Gastrocnemius medialis (tissue), 4 donors: ENCODE measurements at regions not wholly inside any gene's neighbourhood (a gene's known extent, or its start where the extent isn't known, plus 50 kb on each side); places are given as distances from the start of the nearest gene placed in this dataset.

ENCODE experiments used
- POLR2A ChIP-seq, 2 donors: fragments of 450-650 bp; IDR thresholded peaks; one replicate each; pipeline ENCODE4 v1.6.1; 2017; ENCODE audit warnings: antibody characterized with exemption in 2 of 2, mild to moderate bottlenecking in 2 of 2, moderate library complexity in 2 of 2
- TF ChIP-seq, protein P1 (sequence below), 5 experiments: fragments of 450-650 bp in 3 of 5; fragments of 200-600 bp in 2 of 5; sonication (generic) in 2 of 5; IDR thresholded peaks in 4 of 5; conservative IDR thresholded peaks in 1 of 5; 1 replicate in 4 of 5; 2 replicates in 1 of 5; pipeline ENCODE4 v1.5.1; 2016 to 2019; ENCODE audit warnings: antibody characterized with exemption in 5 of 5, mild to moderate bottlenecking in 3 of 5, moderate library complexity in 3 of 5

DNA sequence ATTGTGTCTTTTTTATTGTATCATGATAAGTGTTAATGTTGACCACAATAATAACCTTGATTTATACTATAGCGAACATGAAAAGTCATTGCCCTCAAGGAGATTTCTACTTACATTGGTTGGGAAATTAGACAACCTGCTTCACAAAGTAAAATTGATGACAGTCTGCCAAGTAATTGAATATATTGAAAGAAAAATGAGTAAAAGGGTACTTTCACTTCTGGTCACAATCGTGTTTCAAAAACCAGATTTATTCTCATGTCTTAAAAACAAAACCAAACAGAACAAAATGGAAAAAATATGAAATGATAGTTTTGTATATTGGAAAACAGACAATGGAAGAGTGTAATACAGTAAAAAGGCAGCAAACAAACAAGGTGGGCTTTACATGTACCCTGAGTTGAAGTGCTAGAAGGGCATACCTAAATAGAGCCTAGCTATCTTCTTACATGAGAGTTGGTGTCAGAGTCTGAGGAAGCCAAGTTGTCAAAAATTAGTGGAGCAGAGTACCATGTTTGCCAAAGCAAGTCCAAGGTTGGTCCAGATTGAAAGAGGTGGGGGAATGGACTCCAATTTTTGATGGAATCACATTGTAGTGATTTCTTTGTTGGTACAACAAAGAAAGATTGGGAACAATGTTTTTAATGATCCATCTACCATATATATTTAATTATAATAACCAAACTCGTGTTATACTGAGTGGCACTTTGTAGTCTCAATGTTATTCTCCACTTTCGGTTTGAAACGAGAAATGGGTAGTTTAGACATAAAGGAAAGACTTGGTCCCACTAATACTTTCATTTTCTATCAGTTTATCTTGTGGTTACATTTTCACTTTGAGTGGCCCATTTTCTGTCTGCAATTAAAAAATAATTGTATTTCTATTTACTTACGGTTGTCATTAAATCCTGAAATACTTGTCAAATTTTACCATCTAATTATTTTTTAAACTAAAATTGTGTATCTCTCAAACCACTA lies 775.6 kb downstream of the STIM2 start:
- no peak for TF ChIP-seq POLR2A (IDR thresholded peaks at IDR 0.05)
- TF ChIP-seq, protein P1, sequence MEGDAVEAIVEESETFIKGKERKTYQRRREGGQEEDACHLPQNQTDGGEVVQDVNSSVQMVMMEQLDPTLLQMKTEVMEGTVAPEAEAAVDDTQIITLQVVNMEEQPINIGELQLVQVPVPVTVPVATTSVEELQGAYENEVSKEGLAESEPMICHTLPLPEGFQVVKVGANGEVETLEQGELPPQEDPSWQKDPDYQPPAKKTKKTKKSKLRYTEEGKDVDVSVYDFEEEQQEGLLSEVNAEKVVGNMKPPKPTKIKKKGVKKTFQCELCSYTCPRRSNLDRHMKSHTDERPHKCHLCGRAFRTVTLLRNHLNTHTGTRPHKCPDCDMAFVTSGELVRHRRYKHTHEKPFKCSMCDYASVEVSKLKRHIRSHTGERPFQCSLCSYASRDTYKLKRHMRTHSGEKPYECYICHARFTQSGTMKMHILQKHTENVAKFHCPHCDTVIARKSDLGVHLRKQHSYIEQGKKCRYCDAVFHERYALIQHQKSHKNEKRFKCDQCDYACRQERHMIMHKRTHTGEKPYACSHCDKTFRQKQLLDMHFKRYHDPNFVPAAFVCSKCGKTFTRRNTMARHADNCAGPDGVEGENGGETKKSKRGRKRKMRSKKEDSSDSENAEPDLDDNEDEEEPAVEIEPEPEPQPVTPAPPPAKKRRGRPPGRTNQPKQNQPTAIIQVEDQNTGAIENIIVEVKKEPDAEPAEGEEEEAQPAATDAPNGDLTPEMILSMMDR (IDR thresholded peaks at IDR 0.05 in 4 of 5, conservative IDR thresholded peaks at IDR 0.05 in 1 of 5): no peak
